BLaER1 treated with 17β-estradiol and CSF1 and Interleukin-3, amounts not matched to agents 10 nM and 100 nM (cell line): ENCODE measurements at regions not wholly inside any gene's neighbourhood (a gene's known extent, or its start where the extent isn't known, plus 50 kb on each side); places are given as distances from the start of the nearest gene placed in this dataset.
A peak's percentile ranks its signal among the peaks of the same experiment; 100 is the strongest.
"Not testable (repeated sequence)": the region's sequence is repeated elsewhere in the genome, so short reads cannot be mapped to it uniquely, and the experiment has no call there.

ENCODE experiments used
- H3K27ac ChIP-seq, 11 experiments: shearing (Covaris generic); formaldehyde crosslinking; 2 replicates each; pipeline ENCODE4 v1.8.1; 2022
- H3K27me3 ChIP-seq, 11 experiments: shearing (Covaris generic); formaldehyde crosslinking; 2 replicates each; pipeline ENCODE4 v1.8.1; 2022
- H3K36me3 ChIP-seq, 11 experiments: shearing (Covaris generic); formaldehyde crosslinking; 2 replicates each; pipeline ENCODE4 v1.8.1; 2022
- H3K4me1 ChIP-seq, 10 experiments: shearing (Covaris generic); formaldehyde crosslinking; 2 replicates each; pipeline ENCODE4 v1.8.1; 2022
- H3K4me2 ChIP-seq, 11 experiments: shearing (Covaris generic); formaldehyde crosslinking; 2 replicates each; pipeline ENCODE4 v1.8.1; 2022
- H3K4me3 ChIP-seq, 10 experiments: shearing (Covaris generic); formaldehyde crosslinking; 2 replicates each; pipeline ENCODE4 v1.8.1; 2022
- H3K9ac ChIP-seq, 11 experiments: shearing (Covaris generic); formaldehyde crosslinking; 2 replicates each; pipeline ENCODE4 v1.8.1; 2022
- H3K9me3 ChIP-seq, 11 experiments: shearing (Covaris generic); formaldehyde crosslinking; replicated peaks in 1 of 11; 2 replicates each; pipeline ENCODE4 v1.8.1; 2022
- H4K20me1 ChIP-seq, 11 experiments: shearing (Covaris generic); formaldehyde crosslinking; 2 replicates each; pipeline ENCODE4 v1.8.1; 2022

GRCh38 chr1:120609015-120609573, 114.7 kb upstream of the NBPF26 start:
- H4K20me1 ChIP-seq, H3K4me3 ChIP-seq, H3K9ac ChIP-seq, H3K9me3 ChIP-seq, H3K4me2 ChIP-seq, H3K27me3 ChIP-seq, H3K27ac ChIP-seq, H3K4me1 ChIP-seq, H3K36me3 ChIP-seq: not testable (repeated sequence)

GRCh38 chr1:120609834-120610233, 113.9 kb upstream of the NBPF26 start:
- not testable (repeated sequence) for H3K4me3 ChIP-seq, H3K9me3 ChIP-seq, H3K4me1 ChIP-seq, H3K27ac ChIP-seq, H3K9ac ChIP-seq, H3K4me2 ChIP-seq, H3K27me3 ChIP-seq, H4K20me1 ChIP-seq, H3K36me3 ChIP-seq

- not testable (repeated sequence) for H3K4me1 ChIP-seq, H3K27me3 ChIP-seq, H3K27ac ChIP-seq, H3K9ac ChIP-seq, H3K9me3 ChIP-seq, H3K36me3 ChIP-seq, H3K4me2 ChIP-seq, H3K4me3 ChIP-seq, H4K20me1 ChIP-seq
Observed at GRCh38 chr1:120614931-120615639, 108.7 kb upstream of the NBPF26 start.

- H3K9me3 ChIP-seq, H3K27me3 ChIP-seq, H3K36me3 ChIP-seq, H3K4me2 ChIP-seq, H3K4me3 ChIP-seq, H3K9ac ChIP-seq, H3K27ac ChIP-seq, H4K20me1 ChIP-seq, H3K4me1 ChIP-seq: not testable (repeated sequence)
Observed at GRCh38 chr1:120617493-120617892, 106.3 kb upstream of the NBPF26 start.

GRCh38 chr1:120619867-120620692, 103.7 kb upstream of the NBPF26 start:
- H3K36me3 ChIP-seq, H3K9me3 ChIP-seq, H3K4me3 ChIP-seq, H4K20me1 ChIP-seq, H3K4me2 ChIP-seq, H3K9ac ChIP-seq, H3K27me3 ChIP-seq, H3K4me1 ChIP-seq, H3K27ac ChIP-seq: not testable (repeated sequence)

GRCh38 chr1:120620693-120620969, 103.1 kb upstream of the NBPF26 start:
- H4K20me1 ChIP-seq, H3K9ac ChIP-seq, H3K27me3 ChIP-seq, H3K4me2 ChIP-seq, H3K36me3 ChIP-seq, H3K9me3 ChIP-seq, H3K27ac ChIP-seq, H3K4me3 ChIP-seq, H3K4me1 ChIP-seq: not testable (repeated sequence)

GRCh38 chr1:120621278-120621677, 102.5 kb upstream of the NBPF26 start:
- H3K4me2 ChIP-seq, H3K27ac ChIP-seq, H3K4me3 ChIP-seq, H3K4me1 ChIP-seq, H3K36me3 ChIP-seq, H4K20me1 ChIP-seq, H3K27me3 ChIP-seq, H3K9me3 ChIP-seq, H3K9ac ChIP-seq: not testable (repeated sequence)

- H3K36me3 ChIP-seq, H3K9me3 ChIP-seq: not testable (repeated sequence)
Observed at GRCh38 chr1:120623539-120623938, 100.2 kb upstream of the NBPF26 start.

GRCh38 chr1:120624565-120625064, 99.1 kb upstream of the NBPF26 start:
- H3K36me3 ChIP-seq, H3K9ac ChIP-seq, H3K4me1 ChIP-seq, H3K4me3 ChIP-seq, H3K9me3 ChIP-seq, H3K27me3 ChIP-seq, H4K20me1 ChIP-seq: not testable (repeated sequence)
- H3K27ac ChIP-seq = peak overlapping the region in 5 of 11 experiments; percentile 25 to 52 (median 38); a peak in 5 of 22 replicates
- H3K4me2 ChIP-seq = peak overlapping the region in 1 of 11 experiments; percentile 20; a peak in 1 of 22 replicates

More at GRCh38 chr1:120623539-120623938, 100.2 kb upstream of the NBPF26 start:
- not testable (repeated sequence) for H3K4me3 ChIP-seq, H3K27me3 ChIP-seq, H3K9ac ChIP-seq, H4K20me1 ChIP-seq, H3K4me2 ChIP-seq, H3K27ac ChIP-seq, H3K4me1 ChIP-seq

GRCh38 chr1:120629832-120630455, 93.8 kb upstream of the NBPF26 start:
- H3K27ac ChIP-seq, H3K4me3 ChIP-seq, H3K4me2 ChIP-seq, H3K36me3 ChIP-seq, H3K9ac ChIP-seq, H3K27me3 ChIP-seq, H4K20me1 ChIP-seq, H3K4me1 ChIP-seq, H3K9me3 ChIP-seq: not testable (repeated sequence)

- not testable (repeated sequence) for H3K27ac ChIP-seq, H3K9me3 ChIP-seq, H3K4me1 ChIP-seq, H4K20me1 ChIP-seq, H3K9ac ChIP-seq, H3K36me3 ChIP-seq, H3K4me2 ChIP-seq, H3K4me3 ChIP-seq, H3K27me3 ChIP-seq
Observed at GRCh38 chr1:120634816-120635806, 88.6 kb upstream of the NBPF26 start.

- H4K20me1 ChIP-seq, H3K4me2 ChIP-seq, H3K4me3 ChIP-seq, H3K4me1 ChIP-seq, H3K27ac ChIP-seq, H3K27me3 ChIP-seq, H3K9me3 ChIP-seq, H3K9ac ChIP-seq, H3K36me3 ChIP-seq: not testable (repeated sequence)
Observed at GRCh38 chr1:120640261-120641013, 83.3 kb upstream of the NBPF26 start.

- H4K20me1 ChIP-seq, H3K27ac ChIP-seq, H3K4me2 ChIP-seq, H3K9ac ChIP-seq, H3K4me1 ChIP-seq, H3K36me3 ChIP-seq, H3K4me3 ChIP-seq, H3K27me3 ChIP-seq, H3K9me3 ChIP-seq: not testable (repeated sequence)
Observed at GRCh38 chr1:120641014-120641302, 82.8 kb upstream of the NBPF26 start.
